GM12873 (cell line): ENCODE measurements at regions not wholly inside any gene's neighbourhood (a gene's known extent, or its start where the extent isn't known, plus 50 kb on each side); places are given as distances from the start of the nearest gene placed in this dataset.

Experiments
- TF ChIP-seq, protein P1 (sequence below): IDR thresholded peaks from 2 replicates; pipeline ENCODE4 v1.5.1; 2012; ENCODE audit warnings: low read depth, mild to moderate bottlenecking, moderate library complexity, low read length, control low read depth; ENCODE audit not compliant: insufficient read depth; ENCODE audit errors: missing control alignments

DNA sequence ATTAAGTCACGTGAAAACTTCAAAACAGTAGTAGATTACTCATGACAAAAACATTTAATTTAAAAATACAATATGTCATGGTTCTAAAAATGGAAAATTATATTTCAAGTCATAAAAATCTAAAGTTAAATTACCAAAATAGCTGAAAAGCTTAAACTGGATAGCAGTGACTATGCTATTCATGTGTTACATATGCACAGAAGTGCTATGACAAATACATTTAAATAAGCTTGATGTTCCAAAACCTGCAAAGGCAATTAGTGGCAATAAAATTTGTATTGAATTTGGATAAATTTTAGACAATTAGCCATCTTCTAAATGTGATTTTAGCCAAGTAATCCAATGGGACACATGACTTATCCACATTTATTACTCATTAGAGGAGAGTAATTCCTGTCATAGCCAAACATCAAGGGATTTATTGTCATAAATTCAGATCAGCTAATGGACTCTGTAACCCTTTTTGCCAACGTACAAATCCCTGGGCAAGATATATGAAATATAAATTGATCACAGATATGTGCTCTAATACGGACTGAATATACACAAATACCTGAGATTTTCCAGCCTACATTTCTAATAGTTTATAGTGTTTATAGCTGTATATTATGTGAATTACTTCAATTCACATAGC lies 419.4 kb downstream of the ISL1 start:
- TF ChIP-seq, protein P1, sequence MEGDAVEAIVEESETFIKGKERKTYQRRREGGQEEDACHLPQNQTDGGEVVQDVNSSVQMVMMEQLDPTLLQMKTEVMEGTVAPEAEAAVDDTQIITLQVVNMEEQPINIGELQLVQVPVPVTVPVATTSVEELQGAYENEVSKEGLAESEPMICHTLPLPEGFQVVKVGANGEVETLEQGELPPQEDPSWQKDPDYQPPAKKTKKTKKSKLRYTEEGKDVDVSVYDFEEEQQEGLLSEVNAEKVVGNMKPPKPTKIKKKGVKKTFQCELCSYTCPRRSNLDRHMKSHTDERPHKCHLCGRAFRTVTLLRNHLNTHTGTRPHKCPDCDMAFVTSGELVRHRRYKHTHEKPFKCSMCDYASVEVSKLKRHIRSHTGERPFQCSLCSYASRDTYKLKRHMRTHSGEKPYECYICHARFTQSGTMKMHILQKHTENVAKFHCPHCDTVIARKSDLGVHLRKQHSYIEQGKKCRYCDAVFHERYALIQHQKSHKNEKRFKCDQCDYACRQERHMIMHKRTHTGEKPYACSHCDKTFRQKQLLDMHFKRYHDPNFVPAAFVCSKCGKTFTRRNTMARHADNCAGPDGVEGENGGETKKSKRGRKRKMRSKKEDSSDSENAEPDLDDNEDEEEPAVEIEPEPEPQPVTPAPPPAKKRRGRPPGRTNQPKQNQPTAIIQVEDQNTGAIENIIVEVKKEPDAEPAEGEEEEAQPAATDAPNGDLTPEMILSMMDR = no peak

DNA sequence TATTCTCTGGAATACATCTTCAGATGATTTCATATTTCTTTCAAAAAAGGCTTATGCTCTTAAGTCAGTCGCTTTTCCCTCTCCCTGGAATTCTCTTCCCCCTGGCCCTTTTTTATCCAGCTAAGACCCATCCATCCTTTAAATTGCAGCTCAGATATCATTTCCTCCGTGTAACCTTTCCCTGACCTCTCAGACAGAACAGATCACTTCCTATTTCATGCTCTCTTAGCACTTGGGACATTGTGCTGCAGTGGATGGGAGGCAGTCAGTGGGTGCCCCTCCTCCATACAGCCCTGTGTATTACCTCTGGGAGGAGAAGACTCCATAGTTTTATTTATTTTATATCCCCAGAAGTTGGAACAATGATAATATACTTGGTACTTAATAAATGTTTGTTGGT lies 423.4 kb downstream of the ISL1 start:
- TF ChIP-seq, protein P1 = no peak

DNA sequence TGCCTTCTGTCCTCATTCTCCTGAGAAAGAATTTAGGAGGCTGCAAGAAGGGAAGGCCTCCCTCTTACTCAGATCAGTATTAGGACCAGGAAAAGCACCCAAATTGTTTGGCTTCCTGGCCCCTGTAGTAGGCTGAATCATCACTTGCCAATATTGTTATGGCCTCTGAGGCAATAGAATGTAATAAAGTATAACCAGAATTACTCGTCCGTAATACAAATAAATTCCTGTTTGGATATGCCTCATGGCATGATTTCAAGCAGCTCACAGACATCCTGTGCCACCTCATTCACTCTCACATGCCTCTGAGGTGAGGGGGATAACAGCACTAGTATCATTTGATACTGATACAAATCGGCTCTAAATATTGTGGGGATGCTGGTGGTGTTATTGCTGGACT lies 427.3 kb downstream of the ISL1 start:
- TF ChIP-seq, protein P1 = no peak

DNA sequence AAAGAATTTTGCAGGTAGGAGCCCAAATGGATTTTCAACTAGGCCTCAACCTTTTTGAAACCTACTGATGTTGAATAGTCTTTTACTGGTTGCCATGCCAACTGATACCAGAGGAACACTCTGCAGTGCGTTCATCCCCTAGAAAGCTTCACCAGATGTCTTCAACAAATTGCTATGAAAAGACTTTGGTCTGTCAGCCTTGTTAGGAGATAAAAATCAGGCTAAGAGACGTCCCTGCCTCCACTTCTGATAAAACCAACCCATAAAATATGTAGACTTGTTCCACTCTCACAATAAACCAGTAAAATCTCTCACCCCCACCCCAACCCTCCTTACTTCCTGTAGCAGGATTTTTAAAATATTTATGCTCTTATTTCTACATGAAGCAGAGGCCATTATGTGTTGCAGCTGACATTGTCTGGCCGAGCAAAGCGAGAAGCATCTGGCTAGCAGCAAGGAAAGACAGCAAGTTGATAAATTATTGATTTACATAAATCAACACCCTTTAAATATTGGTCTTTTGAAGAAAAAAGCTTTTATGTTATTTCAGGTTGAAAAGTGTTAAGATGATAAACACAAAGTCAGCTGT lies 428.7 kb downstream of the ISL1 start:
- TF ChIP-seq, protein P1 = no peak

DNA sequence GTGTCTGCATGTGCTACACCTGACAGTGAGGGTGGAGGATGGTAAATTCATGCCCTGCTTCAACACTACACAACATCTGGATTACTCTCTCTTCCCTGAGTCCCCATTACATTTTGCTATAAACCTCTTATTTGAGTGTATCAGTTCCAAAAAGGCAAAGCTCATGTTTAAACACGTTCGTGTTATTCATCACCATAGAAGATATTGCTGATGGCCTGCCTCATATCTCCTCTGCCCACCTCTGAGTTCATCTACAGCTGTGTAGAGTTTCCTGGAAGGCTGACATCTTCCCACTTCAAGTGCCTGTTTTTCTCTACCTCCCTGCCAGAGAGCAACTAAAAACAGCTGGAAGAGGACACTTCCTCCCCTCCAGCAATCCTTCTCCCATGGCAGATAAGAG lies 433.2 kb downstream of the ISL1 start:
- TF ChIP-seq, protein P1 = no peak

DNA sequence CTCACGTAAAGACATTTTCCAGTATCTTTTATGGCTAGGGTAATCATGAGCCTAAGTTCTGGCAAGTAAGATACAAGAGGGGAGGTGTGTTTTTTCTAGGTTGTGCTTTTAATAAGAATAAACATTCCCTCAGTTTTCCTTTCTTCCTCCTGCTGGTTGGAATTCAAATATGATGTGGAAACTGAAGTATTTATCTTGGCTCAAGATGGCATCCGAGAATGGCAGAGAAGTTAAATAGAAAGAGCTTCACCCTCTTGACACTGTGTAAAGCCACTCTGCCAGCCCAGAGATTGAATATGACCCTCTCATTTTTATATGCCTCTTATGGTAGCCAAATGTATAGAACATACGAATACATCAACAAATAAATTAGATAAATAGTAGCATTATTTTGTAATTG lies 438.4 kb downstream of the ISL1 start:
- TF ChIP-seq, protein P1 = no peak

DNA sequence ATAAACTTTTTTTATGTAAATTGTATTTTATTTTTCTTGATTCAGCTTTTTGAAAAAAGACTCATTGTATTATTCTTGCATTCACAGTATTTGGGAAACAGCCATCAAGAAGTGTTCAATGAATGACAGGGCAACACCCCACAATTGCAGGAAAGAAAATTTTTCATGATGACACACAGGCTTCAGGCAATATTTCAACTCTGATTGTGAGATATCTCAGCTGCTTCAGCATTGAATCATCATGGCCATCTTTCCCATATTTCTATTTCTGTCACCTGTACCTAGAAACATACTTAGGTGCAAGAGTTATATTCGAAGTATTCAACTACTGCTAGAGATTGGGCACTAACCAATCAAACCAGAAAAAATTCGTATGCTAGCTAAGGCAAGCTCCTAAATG lies 446.0 kb downstream of the ISL1 start:
- TF ChIP-seq, protein P1 = no peak

DNA sequence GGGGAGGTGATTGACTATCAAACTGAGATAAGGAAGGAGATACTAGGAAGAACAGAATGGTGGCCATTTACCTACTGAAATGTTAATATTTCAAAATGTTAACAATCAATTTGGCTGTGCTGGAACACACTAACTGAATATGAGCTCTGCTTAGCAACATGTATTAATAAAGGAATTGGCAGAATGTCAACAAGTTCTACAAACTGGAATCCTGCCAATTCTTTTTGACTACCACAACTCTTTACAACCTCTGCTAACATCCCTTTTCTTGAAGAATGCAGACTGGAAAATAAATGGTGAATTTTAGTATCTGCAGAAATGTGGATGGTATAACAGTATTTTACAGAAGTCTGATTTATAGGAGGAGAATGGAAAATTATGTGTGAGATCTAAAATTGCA lies 446.4 kb downstream of the ISL1 start:
- TF ChIP-seq, protein P1 = no peak
